ENCODE measurements at regions not wholly inside any gene's neighbourhood (a gene's known extent, or its start where the extent isn't known, plus 50 kb on each side); places are given as distances from the start of the nearest gene placed in this dataset.

DNA sequence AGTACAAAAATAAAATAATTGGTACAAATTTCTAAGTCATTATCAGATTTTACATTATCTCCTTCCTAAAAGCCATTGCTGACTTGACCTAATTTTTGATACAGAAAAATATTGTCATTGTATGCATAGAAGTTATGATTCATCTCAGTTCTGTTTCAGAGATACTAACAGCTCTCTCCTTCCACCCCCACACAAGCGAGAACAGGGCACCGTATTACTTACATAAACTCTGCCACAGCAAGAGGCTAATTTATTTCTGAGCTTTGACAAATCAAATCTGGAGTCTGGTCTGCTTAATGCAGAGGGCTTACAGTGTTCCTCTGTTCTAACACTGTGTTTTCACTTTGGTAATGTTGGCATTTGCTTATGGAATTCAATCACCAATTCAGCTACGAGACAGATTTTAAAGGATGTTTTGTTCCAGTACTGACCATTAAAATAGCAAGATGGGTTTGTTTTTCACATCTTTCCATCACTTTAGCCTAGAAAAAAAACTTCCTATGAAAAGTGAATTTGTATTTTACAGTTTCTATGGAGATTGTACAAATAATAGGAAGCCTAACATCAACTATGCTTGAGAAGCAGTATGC is 181.8 kb downstream of the USP46 start:
- H3K36me3 ChIP-seq (ENCODE audit: control insufficient read depth in 2 of 2, extremely low read depth in 1 of 2, insufficient read depth in 2 of 2, low read length in 2 of 2), result no peaks in the 10 kb centered on the region
- no peak overlapping the region for H3K4me2 ChIP-seq (ENCODE audit: control insufficient read depth, extremely low read depth, insufficient read depth, low read depth, low read length)
- H3K9me1 ChIP-seq (ENCODE audit: control insufficient read depth, extremely low read depth, insufficient read depth, low read length), result no peaks in the 10 kb centered on the region
- no peaks in the 10 kb centered on the region for H3K79me2 ChIP-seq (ENCODE audit: control insufficient read depth, insufficient read depth, low read length)
- H4K20me1 ChIP-seq (ENCODE audit: control insufficient read depth, extremely low read depth, insufficient read depth, low read length), result no peaks in the 10 kb centered on the region
- no peak overlapping the region for H2AFZ ChIP-seq (ENCODE audit: control insufficient read depth, low read length)
- FAIRE-seq (no peak), DNase-seq (ENCODE audit: low read depth, low spot score) (no peak)
- H3K4me1 ChIP-seq (ENCODE audit: control insufficient read depth, extremely low read depth, insufficient read depth, low read length), result no peaks in the 10 kb centered on the region
- H3K27me3 ChIP-seq (ENCODE audit: control insufficient read depth, extremely low read depth, insufficient read depth, low read length), result no peaks in the 10 kb centered on the region
- H3K27ac ChIP-seq (ENCODE audit: control insufficient read depth, insufficient read depth, low read length), result no peak overlapping the region
- H3K4me3 ChIP-seq (ENCODE audit: control insufficient read depth in 2 of 3, extremely low read depth in 1 of 3, insufficient read depth in 2 of 3, low read depth in 1 of 3, low read length in 3 of 3), result no peak overlapping the region
- H3K9ac ChIP-seq (ENCODE audit: control insufficient read depth, extremely low read depth, insufficient read depth, low read length), result no peak overlapping the region
- H3K9me3 ChIP-seq (ENCODE audit: control insufficient read depth, low read depth, low read length), result no peaks in the 10 kb centered on the region
- TF ChIP-seq EZH2 (IDR thresholded peaks at IDR 0.05; ENCODE audit: low read length), result no peak
- TF ChIP-seq, protein P1, sequence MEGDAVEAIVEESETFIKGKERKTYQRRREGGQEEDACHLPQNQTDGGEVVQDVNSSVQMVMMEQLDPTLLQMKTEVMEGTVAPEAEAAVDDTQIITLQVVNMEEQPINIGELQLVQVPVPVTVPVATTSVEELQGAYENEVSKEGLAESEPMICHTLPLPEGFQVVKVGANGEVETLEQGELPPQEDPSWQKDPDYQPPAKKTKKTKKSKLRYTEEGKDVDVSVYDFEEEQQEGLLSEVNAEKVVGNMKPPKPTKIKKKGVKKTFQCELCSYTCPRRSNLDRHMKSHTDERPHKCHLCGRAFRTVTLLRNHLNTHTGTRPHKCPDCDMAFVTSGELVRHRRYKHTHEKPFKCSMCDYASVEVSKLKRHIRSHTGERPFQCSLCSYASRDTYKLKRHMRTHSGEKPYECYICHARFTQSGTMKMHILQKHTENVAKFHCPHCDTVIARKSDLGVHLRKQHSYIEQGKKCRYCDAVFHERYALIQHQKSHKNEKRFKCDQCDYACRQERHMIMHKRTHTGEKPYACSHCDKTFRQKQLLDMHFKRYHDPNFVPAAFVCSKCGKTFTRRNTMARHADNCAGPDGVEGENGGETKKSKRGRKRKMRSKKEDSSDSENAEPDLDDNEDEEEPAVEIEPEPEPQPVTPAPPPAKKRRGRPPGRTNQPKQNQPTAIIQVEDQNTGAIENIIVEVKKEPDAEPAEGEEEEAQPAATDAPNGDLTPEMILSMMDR (optimal IDR thresholded peaks at IDR 0.05 in 1 of 3, IDR thresholded peaks at IDR 0.05 in 1 of 3, conservative IDR thresholded peaks at IDR 0.05 in 1 of 3; ENCODE audit: extremely low read depth in 1 of 3, insufficient read depth in 2 of 3, low read length in 3 of 3), result no peak
- dilution Hi-C loops (cut with MboI; ENCODE audit: extremely low pct_ligation_motif_present, low sequenced_read_pairs), result no loop called here

DNA sequence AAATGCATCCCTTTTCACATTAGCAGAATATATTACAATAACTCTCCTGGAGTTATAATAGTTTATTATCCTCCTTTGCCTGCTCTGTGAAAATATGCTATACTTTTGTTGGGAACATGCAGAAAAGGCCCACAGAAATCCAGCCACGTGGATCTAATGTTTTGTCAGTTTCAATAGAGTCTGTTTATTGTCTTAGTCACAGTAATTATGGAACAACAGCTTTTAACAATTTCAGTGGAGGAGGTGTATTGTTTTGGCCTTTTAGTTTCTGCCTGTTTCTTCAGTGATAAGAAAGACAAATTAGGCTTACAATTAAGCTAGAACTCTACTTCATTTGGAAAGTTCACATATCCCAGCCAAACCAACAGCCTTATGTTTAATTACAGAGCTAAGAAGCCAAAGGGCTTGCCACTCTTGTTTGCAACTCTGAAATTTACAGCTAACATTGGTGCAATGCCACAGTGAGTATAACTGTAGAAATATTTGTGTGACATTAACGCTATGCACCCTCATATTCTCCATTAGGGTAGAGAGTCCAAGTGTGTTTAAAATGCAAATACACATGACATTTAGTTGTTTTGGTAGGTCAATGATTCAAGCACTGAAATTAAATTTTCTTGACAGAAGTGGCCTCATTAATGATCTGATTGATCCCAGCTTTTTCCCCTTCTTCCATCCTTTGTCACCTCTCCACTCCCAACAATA is 175.8 kb downstream of the USP46 start:
- no peaks in the 10 kb centered on the region for H3K36me3 ChIP-seq (ENCODE audit: control insufficient read depth in 2 of 2, extremely low read depth in 1 of 2, insufficient read depth in 2 of 2, low read length in 2 of 2)
- H3K9me3 ChIP-seq (ENCODE audit: control insufficient read depth, low read depth, low read length), result no peaks in the 10 kb centered on the region
- H3K79me2 ChIP-seq (ENCODE audit: control insufficient read depth, insufficient read depth, low read length), result no peaks in the 10 kb centered on the region
- peaks cover 5% of the 10 kb centered on the region for H3K27me3 ChIP-seq (ENCODE audit: control insufficient read depth, extremely low read depth, insufficient read depth, low read length)
- no peak overlapping the region for H3K4me2 ChIP-seq (ENCODE audit: control insufficient read depth, extremely low read depth, insufficient read depth, low read depth, low read length)
- DNase-seq (ENCODE audit: low read depth, low spot score), result no peak
- no peak for TF ChIP-seq EZH2 (IDR thresholded peaks at IDR 0.05; ENCODE audit: low read length)
- TF ChIP-seq, protein P1 (optimal IDR thresholded peaks at IDR 0.05 in 1 of 3, IDR thresholded peaks at IDR 0.05 in 1 of 3, conservative IDR thresholded peaks at IDR 0.05 in 1 of 3; ENCODE audit: extremely low read depth in 1 of 3, insufficient read depth in 2 of 3, low read length in 3 of 3), result no peak
- FAIRE-seq, result no peak
- no peaks in the 10 kb centered on the region for H3K4me1 ChIP-seq (ENCODE audit: control insufficient read depth, extremely low read depth, insufficient read depth, low read length)
- H3K27ac ChIP-seq (ENCODE audit: control insufficient read depth, insufficient read depth, low read length), result no peak overlapping the region
- H2AFZ ChIP-seq (ENCODE audit: control insufficient read depth, low read length), result no peak overlapping the region
- no peak overlapping the region for H3K9ac ChIP-seq (ENCODE audit: control insufficient read depth, extremely low read depth, insufficient read depth, low read length)
- dilution Hi-C loops (cut with MboI; ENCODE audit: extremely low pct_ligation_motif_present, low sequenced_read_pairs), result no loop called here
- no peaks in the 10 kb centered on the region for H3K9me1 ChIP-seq (ENCODE audit: control insufficient read depth, extremely low read depth, insufficient read depth, low read length)
- no peaks in the 10 kb centered on the region for H4K20me1 ChIP-seq (ENCODE audit: control insufficient read depth, extremely low read depth, insufficient read depth, low read length)
- no peak overlapping the region for H3K4me3 ChIP-seq (ENCODE audit: control insufficient read depth in 2 of 3, extremely low read depth in 1 of 3, insufficient read depth in 2 of 3, low read depth in 1 of 3, low read length in 3 of 3)
